KBM-7 (cell line): ENCODE measurements at regions not wholly inside any gene's neighbourhood (a gene's known extent, or its start where the extent isn't known, plus 50 kb on each side); places are given as distances from the start of the nearest gene placed in this dataset.

Experiments
- DNase-seq: peaks from one replicate; pipeline ENCODE4 v3.0.0-alpha.2; 2015
- in situ Hi-C: fragments of 300-500 bp; cut with MboI; formaldehyde crosslinking; loops from 2 replicates; pipeline ENCODE4 v1.14.3; 2020; ENCODE audit warnings: low sequenced_read_pairs, low pct_unique_long_range_greater_than_20kb, mixed read lengths

DNA sequence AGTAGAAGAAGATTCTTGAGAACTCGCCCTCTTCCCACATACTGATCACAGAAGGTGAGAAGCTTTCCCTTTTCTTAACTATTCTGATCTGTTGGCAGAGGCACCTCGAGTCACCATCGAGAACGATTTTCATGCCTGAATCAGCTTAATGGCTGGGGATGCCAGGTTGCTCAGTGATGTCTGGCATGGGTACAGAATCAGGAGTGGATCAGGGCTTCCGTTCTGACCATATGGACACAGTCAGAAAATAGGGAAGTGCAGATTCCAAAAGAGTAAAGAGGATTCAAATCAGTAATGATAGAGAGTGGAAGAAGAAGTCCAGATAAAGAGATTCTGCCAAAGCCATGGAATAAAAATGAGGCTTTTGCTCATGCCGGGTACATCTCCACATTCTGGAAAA lies 52.0 kb upstream of the GRB10 start:
- in situ Hi-C loops = no loop called here
- no peak for DNase-seq

DNA sequence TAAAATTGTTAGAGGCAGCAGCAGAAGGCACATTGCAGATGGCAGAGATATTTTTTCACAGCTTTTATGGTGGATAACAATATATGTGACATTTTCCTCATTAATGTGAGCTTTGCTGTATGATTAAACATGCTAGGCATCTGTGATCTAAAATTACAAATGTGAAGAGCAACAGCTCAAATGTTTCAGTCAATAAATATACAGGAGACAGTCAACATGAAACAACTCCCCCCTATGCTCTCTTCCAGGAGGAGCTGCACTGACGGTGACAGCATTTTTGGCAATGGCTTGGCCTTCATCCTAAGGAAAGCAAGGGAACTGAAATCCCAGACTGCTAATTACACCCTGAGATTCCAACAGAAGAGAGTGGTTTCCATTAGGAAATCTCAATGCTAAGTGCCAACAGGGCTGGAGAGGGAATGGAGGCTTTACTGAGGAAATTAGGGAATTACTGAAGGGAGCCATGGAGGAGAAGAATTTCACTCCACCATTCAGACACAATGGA lies 51.4 kb upstream of the GRB10 start:
- in situ Hi-C loops = no loop called here
- DNase-seq = no peak

DNA sequence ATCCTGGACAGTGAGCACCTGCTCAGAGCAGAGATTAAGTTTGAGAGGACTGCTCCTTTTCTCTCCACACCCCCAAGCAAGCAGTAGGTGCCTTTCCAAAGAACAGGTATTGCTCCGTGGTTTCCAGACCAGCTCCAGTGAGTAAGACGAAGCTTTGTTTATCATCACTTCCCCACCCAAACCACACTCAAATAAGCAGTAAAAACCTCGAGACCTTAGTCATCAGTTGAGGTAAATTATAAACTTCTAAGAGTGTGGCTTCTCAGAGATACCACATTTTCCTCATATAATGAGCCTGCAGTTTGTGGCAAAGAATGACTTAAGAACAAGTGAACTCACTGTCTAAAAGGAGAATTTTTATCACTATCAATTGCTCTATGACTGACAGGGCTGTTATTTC lies 50.0 kb upstream of the GRB10 start:
- DNase-seq = no peak
- in situ Hi-C loops = no loop called here
